Neural progenitor cell (in vitro differentiated cells): ENCODE measurements at regions not wholly inside any gene's neighbourhood (a gene's known extent, or its start where the extent isn't known, plus 50 kb on each side); places are given as distances from the start of the nearest gene placed in this dataset.

Source experiments
- CTCF ChIP-seq: fragments of 200-600 bp; sonication (generic); IDR thresholded peaks from 2 replicates; pipeline ENCODE4 v1.5.1; 2017; ENCODE audit warnings: antibody characterized with exemption, mild to moderate bottlenecking
- EZH2 ChIP-seq: fragments of 200-600 bp; sonication (generic); IDR thresholded peaks from 2 replicates; pipeline ENCODE4 v1.6.1; 2017; ENCODE audit warnings: antibody characterized with exemption, mild to moderate bottlenecking, moderate library complexity
- EZH2phosphoT487 ChIP-seq: fragments of 200-600 bp; sonication (generic); IDR thresholded peaks from 2 replicates; pipeline ENCODE4 v1.6.1; 2017; ENCODE audit warnings: antibody characterized with exemption

GRCh38 chr3:115226844-115227445 is 79.9 kb upstream of the ZBTB20 start:
- TF ChIP-seq EZH2 (no peak), CTCF (no peak), EZH2phosphoT487 (no peak)
